ENCODE measurements at regions not wholly inside any gene's neighbourhood (a gene's known extent, or its start where the extent isn't known, plus 50 kb on each side); places are given as distances from the start of the nearest gene placed in this dataset.

GRCh38 chrX:25166145-25166544 lies 150.4 kb upstream of the ARX start:
- no peak for TF ChIP-seq POLR2A (IDR thresholded peaks at IDR 0.05; ENCODE audit: extremely low read depth, insufficient read length)
- no peak for TF ChIP-seq CTCF (IDR thresholded peaks at IDR 0.05; ENCODE audit: low read depth, low read length)
- no peak for TF ChIP-seq MAX (IDR thresholded peaks at IDR 0.05; ENCODE audit: low read depth, low read length)
- no peak for TF ChIP-seq MYC (IDR thresholded peaks at IDR 0.05; ENCODE audit: low read depth, low read length)
